ENCODE measurements at regions not wholly inside any gene's neighbourhood (a gene's known extent, or its start where the extent isn't known, plus 50 kb on each side); places are given as distances from the start of the nearest gene placed in this dataset.

DNA sequence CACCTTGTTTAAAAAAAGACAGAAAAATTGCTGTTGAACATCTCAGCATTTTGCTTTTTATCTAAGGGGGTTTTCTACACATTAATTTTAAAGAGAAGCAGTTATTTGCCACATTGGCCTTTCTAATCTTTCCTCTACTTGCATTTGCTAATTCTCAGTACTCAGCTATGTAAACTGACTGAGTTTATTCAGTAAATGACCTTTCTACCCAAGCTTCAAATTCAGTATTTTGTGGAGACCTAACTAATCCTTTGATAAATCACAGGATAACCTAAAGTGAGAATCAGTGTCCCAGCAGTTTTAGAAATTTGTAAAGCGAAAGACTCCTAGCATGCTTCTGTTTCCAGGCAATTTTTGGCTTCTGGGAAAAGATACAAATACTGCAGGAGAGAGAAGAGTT lies 288.4 kb downstream of the ASXL3 start:
- H3F3A ChIP-seq (ENCODE audit: low read length, unreplicated experiment): no peaks in the 10 kb centered on the region
- no peaks in the 10 kb centered on the region for H3K4me1 ChIP-seq (ENCODE audit: insufficient read depth, low read length)
- ATAC-seq: no peak
- no TSS peak for BruUV-seq (replicated peaks)
- H3K36me3 ChIP-seq (ENCODE audit: low read depth, low read length): no peaks in the 10 kb centered on the region
- H3K9me2 ChIP-seq (replicated peaks; ENCODE audit: low read length): no peaks in the 10 kb centered on the region
- H3K9me3 ChIP-seq (ENCODE audit: low read length): no peaks in the 10 kb centered on the region
- ChIA-PET CTCF (no interaction called here), POLR2A (ENCODE audit: unreplicated experiment) (no interaction called here)
- intact Hi-C loops (cut with micrococcal nuclease): no loop called here
- H3K4me2 ChIP-seq (ENCODE audit: low read length): no peak overlapping the region
- TF ChIP-seq EZH2 (IDR thresholded peaks at IDR 0.05; ENCODE audit: low read length, unreplicated experiment) (no peak), EZH2phosphoT487 (IDR thresholded peaks at IDR 0.05; ENCODE audit: borderline replicate concordance, low read length) (no peak)
- TF ChIP-seq, protein P1, sequence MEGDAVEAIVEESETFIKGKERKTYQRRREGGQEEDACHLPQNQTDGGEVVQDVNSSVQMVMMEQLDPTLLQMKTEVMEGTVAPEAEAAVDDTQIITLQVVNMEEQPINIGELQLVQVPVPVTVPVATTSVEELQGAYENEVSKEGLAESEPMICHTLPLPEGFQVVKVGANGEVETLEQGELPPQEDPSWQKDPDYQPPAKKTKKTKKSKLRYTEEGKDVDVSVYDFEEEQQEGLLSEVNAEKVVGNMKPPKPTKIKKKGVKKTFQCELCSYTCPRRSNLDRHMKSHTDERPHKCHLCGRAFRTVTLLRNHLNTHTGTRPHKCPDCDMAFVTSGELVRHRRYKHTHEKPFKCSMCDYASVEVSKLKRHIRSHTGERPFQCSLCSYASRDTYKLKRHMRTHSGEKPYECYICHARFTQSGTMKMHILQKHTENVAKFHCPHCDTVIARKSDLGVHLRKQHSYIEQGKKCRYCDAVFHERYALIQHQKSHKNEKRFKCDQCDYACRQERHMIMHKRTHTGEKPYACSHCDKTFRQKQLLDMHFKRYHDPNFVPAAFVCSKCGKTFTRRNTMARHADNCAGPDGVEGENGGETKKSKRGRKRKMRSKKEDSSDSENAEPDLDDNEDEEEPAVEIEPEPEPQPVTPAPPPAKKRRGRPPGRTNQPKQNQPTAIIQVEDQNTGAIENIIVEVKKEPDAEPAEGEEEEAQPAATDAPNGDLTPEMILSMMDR (conservative IDR thresholded peaks at IDR 0.05; ENCODE audit: low read depth, low read length): no peak
- no peak overlapping the region for H2AFZ ChIP-seq (ENCODE audit: low read length)
- no peak overlapping the region for H3K4me3 ChIP-seq (ENCODE audit: low read length)
- H3K79me2 ChIP-seq (ENCODE audit: low read length): no peaks in the 10 kb centered on the region
- no peak for DNase-seq
- no peaks in the 10 kb centered on the region for H3K27me3 ChIP-seq (ENCODE audit: low read length)
- no peak overlapping the region for H3K9ac ChIP-seq (ENCODE audit: low read length)
- no peaks in the 10 kb centered on the region for H4K20me1 ChIP-seq (ENCODE audit: low read length)
- no peak overlapping the region for H3K27ac ChIP-seq (ENCODE audit: low read length)

DNA sequence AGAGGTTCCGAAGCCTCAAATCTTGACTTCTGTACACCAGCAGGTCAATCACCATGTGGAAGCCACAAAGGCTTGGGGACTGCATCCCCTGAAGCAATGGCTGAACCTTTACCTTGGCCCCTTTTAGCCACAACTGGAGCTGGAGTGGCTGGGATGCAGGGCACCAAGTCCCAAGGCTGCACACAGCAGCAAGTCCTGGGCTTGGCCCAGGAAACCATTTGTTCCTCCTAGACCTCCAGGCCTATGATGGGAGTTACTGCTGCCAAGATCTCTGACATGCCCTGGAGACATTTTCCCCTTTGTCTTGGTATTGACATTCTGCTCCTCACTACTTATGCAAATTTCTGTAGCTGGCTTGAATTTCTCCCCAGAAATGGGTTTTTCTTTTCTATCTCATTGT lies 285.9 kb downstream of the ASXL3 start:
- Histone ChIP-seq H3K9me2 (replicated peaks; ENCODE audit: low read length) (no peaks in the 10 kb centered on the region), H3F3A (ENCODE audit: low read length, unreplicated experiment) (no peaks in the 10 kb centered on the region), H3K9me3 (ENCODE audit: low read length) (no peaks in the 10 kb centered on the region), H2AFZ (ENCODE audit: low read length) (no peak overlapping the region), H3K36me3 (ENCODE audit: low read depth, low read length) (no peaks in the 10 kb centered on the region), H3K4me3 (ENCODE audit: low read length) (no peak overlapping the region), H3K4me2 (ENCODE audit: low read length) (no peak overlapping the region), H3K27me3 (ENCODE audit: low read length) (no peaks in the 10 kb centered on the region), H4K20me1 (ENCODE audit: low read length) (no peaks in the 10 kb centered on the region), H3K4me1 (ENCODE audit: insufficient read depth, low read length) (no peaks in the 10 kb centered on the region), H3K9ac (ENCODE audit: low read length) (no peak overlapping the region), H3K27ac (ENCODE audit: low read length) (no peak overlapping the region), H3K79me2 (ENCODE audit: low read length) (no peaks in the 10 kb centered on the region)
- CTCF ChIA-PET: no interaction called here
- TF ChIP-seq EZH2phosphoT487 (IDR thresholded peaks at IDR 0.05; ENCODE audit: borderline replicate concordance, low read length) (no peak), EZH2 (IDR thresholded peaks at IDR 0.05; ENCODE audit: low read length, unreplicated experiment) (no peak)
- TF ChIP-seq, protein P1 (conservative IDR thresholded peaks at IDR 0.05; ENCODE audit: low read depth, low read length): no peak
- DNase-seq (no peak), ATAC-seq (no peak)
- POLR2A ChIA-PET (ENCODE audit: unreplicated experiment): no interaction called here
- no TSS peak for BruUV-seq (replicated peaks)
- intact Hi-C loops (cut with micrococcal nuclease): no loop called here

DNA sequence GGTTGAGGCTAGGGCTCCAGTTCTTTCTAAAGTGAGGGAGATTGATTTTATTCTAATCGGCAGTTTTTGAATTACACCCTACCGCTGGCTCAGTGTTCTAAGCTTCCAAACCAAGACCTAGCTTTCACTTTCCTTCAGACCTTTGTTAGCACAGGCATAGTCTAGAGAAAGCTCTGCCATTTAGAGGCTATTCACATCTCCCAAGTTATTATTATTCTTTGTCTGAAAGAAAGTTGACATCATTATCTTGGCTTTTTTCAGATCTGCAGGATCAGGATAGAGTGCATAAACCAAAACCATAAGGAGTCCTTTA lies 276.8 kb downstream of the ASXL3 start:
- TF ChIP-seq, protein P1 (conservative IDR thresholded peaks at IDR 0.05; ENCODE audit: low read depth, low read length): no peak
- intact Hi-C loops (cut with micrococcal nuclease): no loop called here
- ATAC-seq: no peak

More for the DNA sequence above, 276.8 kb downstream of the ASXL3 start:
- ChIA-PET POLR2A (ENCODE audit: unreplicated experiment) (no interaction called here), CTCF (no interaction called here)
- Histone ChIP-seq H3K4me1 (ENCODE audit: insufficient read depth, low read length) (no peaks in the 10 kb centered on the region), H4K20me1 (ENCODE audit: low read length) (no peaks in the 10 kb centered on the region), H3F3A (ENCODE audit: low read length, unreplicated experiment) (no peaks in the 10 kb centered on the region), H2AFZ (ENCODE audit: low read length) (no peak overlapping the region), H3K9ac (ENCODE audit: low read length) (no peak overlapping the region), H3K79me2 (ENCODE audit: low read length) (no peaks in the 10 kb centered on the region), H3K4me2 (ENCODE audit: low read length) (no peak overlapping the region), H3K4me3 (ENCODE audit: low read length) (no peak overlapping the region), H3K27me3 (ENCODE audit: low read length) (no peaks in the 10 kb centered on the region), H3K36me3 (ENCODE audit: low read depth, low read length) (no peaks in the 10 kb centered on the region), H3K27ac (ENCODE audit: low read length) (no peak overlapping the region), H3K9me3 (ENCODE audit: low read length) (no peaks in the 10 kb centered on the region), H3K9me2 (replicated peaks; ENCODE audit: low read length) (no peaks in the 10 kb centered on the region)
- no peak for DNase-seq
- BruUV-seq (replicated peaks): no TSS peak
